ENCODE measurements at regions not wholly inside any gene's neighbourhood (a gene's known extent, or its start where the extent isn't known, plus 50 kb on each side); places are given as distances from the start of the nearest gene placed in this dataset.

- WGBS (ENCODE audit: insufficient coverage): under 1% methylated on average over 35 of the region's 61 CpGs
- H3K9me3 Mint-ChIP-seq (ENCODE audit: insufficient read depth): no peaks in the 10 kb centered on the region
- H3K36me3 ChIP-seq (replicated peaks in 1 of 2; ENCODE audit: control extremely low read depth in 1 of 2, control insufficient read depth in 1 of 2, extremely low read depth in 1 of 2, insufficient read depth in 2 of 2, low read length in 1 of 2): no peaks in the 10 kb centered on the region
- H3K9me3 ChIP-seq (ENCODE audit: control extremely low read depth in 1 of 3, control insufficient read depth in 2 of 3, insufficient read depth in 1 of 3, low read length in 2 of 3): no peaks in the 10 kb centered on the region
- H3K27me3 Mint-ChIP-seq: no peaks in the 10 kb centered on the region
- peaks cover 7% of the 10 kb centered on the region for H3K79me2 ChIP-seq (ENCODE audit: control insufficient read depth, insufficient read depth, low read length)
- CTCF ChIA-PET: no interaction called here
- H3K4me2 ChIP-seq (replicated peaks; ENCODE audit: low read depth, low read length, poor library complexity, severe bottlenecking): peak overlapping the region; percentile 82
- H3K9ac ChIP-seq (ENCODE audit: low read length): peak overlapping the region; percentile 94
- peak overlapping the region; percentile 65 to 93 (median 89) for H3K4me3 ChIP-seq (ENCODE audit: control extremely low read depth in 1 of 5, extremely low read depth in 1 of 5, insufficient read depth in 1 of 5, low read depth in 2 of 5, low read length in 4 of 5)
- DNase-seq (peak; percentile 84), ATAC-seq (ENCODE audit: low read depth) (peak; percentile 11)
- peak overlapping the region; percentile 95 for H3K27ac Mint-ChIP-seq
- H3K4me3 Mint-ChIP-seq: peak overlapping the region; percentile 94
- H2AFZ ChIP-seq (ENCODE audit: insufficient read depth, low read depth, low read length, poor library complexity, severe bottlenecking): peak overlapping the region; percentile 73
- peaks cover 21 to 25% of the 10 kb centered on the region in 2 donors for H3K4me1 ChIP-seq (ENCODE audit: control insufficient read depth in 2 of 2, insufficient read depth in 2 of 2, low read length in 2 of 2)
- H4K20me1 ChIP-seq (ENCODE audit: control insufficient read depth, insufficient read depth, low read length, poor library complexity, severe bottlenecking): peaks cover 6% of the 10 kb centered on the region
- H3K4me1 Mint-ChIP-seq: peaks cover 46% of the 10 kb centered on the region
- H3K27me3 ChIP-seq (replicated peaks in 1 of 4; ENCODE audit: control extremely low read depth in 1 of 4, control insufficient read depth in 3 of 4, insufficient read depth in 4 of 4, low read length in 3 of 4): no peaks in the 10 kb centered on the region
- H3K27ac ChIP-seq (ENCODE audit: low read length in 2 of 2): peak overlapping the region; percentile 93 to 98
- POLR2A ChIA-PET: interaction anchor here (0.8 kb wide), 1 partner anchor 186 kb away, joined by 10 read pairs; no protein-coding TSS in a partner anchor
- intact Hi-C loops (cut with micrococcal nuclease): loop anchor here (1.0 to 10.0 kb wide), 9 partner anchors 65 to 1985 kb away; partner anchors contain the start of genes EFCAB7, ITGB3BP, JAK1 and PGM1
- no peak for TF ChIP-seq EZH2 (IDR thresholded peaks at IDR 0.05; ENCODE audit: borderline replicate concordance, insufficient read depth, low read depth, low read length, poor library complexity, severe bottlenecking)
- TF ChIP-seq CTCF (IDR thresholded peaks at IDR 0.05): no peak
These were observed 80.4 kb upstream of the AK4 start for GRCh38 chr1:65067491-65068201.
